WTC11 (cell line): ENCODE measurements at regions not wholly inside any gene's neighbourhood (a gene's known extent, or its start where the extent isn't known, plus 50 kb on each side); places are given as distances from the start of the nearest gene placed in this dataset.

Source experiments
- ATF2 ChIP-seq: sonication (generic); formaldehyde crosslinking; IDR thresholded peaks from 2 replicates; pipeline ENCODE4 v1.8.1; 2022; ENCODE audit warnings: low read depth, missing genetic modification reagents, borderline replicate concordance
- ATF3 ChIP-seq: sonication (generic); formaldehyde crosslinking; conservative IDR thresholded peaks from 2 replicates; pipeline ENCODE4 v1.8.1; 2022; ENCODE audit warnings: mild to moderate bottlenecking, missing genetic modification reagents
- CREB1 ChIP-seq: sonication (generic); formaldehyde crosslinking; IDR thresholded peaks from 2 replicates; pipeline ENCODE4 v1.8.0; 2023; ENCODE audit warnings: mild to moderate bottlenecking, missing genetic modification reagents
- CTCF ChIP-seq: fragments of 200-600 bp; IDR thresholded peaks from 2 replicates; pipeline ENCODE4 v1.8.0; 2022; ENCODE audit warnings: antibody characterized with exemption
- GTF2I ChIP-seq: fragments of 250-450 bp; sonication (Bioruptor Pico); conservative IDR thresholded peaks from 2 replicates; pipeline ENCODE4 v1.4.0; 2021; ENCODE audit warnings: mild to moderate bottlenecking
- JUN ChIP-seq: sonication (generic); formaldehyde crosslinking; IDR thresholded peaks from 2 replicates; pipeline ENCODE4 v1.8.0; 2023; ENCODE audit warnings: mild to moderate bottlenecking, missing genetic modification reagents
- MAX ChIP-seq: sonication (generic); formaldehyde crosslinking; IDR thresholded peaks from 2 replicates; pipeline ENCODE4 v1.8.0; 2022; ENCODE audit warnings: mild to moderate bottlenecking, missing genetic modification reagents
- NR3C1 ChIP-seq: sonication (generic); formaldehyde crosslinking; conservative IDR thresholded peaks from 2 replicates; pipeline ENCODE4 v1.8.1; 2023; ENCODE audit warnings: low read depth, mild to moderate bottlenecking, missing genetic modification reagents
- PRDM15 ChIP-seq: sonication (generic); formaldehyde crosslinking; IDR thresholded peaks from 2 replicates; pipeline ENCODE4 v1.8.0; 2022; ENCODE audit warnings: missing genetic modification reagents
- STAT6 ChIP-seq: sonication (generic); formaldehyde crosslinking; conservative IDR thresholded peaks from 2 replicates; pipeline ENCODE4 v1.8.1; 2023; ENCODE audit warnings: mild to moderate bottlenecking, low read depth, missing genetic modification reagents, moderate library complexity
- ZMAT4 ChIP-seq: fragments of 250-450 bp; sonication (Bioruptor Pico); IDR thresholded peaks from 2 replicates; pipeline ENCODE4 v1.9.0; 2021; ENCODE audit warnings: mild to moderate bottlenecking
- ZNF423 ChIP-seq: fragments of 250-450 bp; sonication (Bioruptor Pico); IDR thresholded peaks from 2 replicates; pipeline ENCODE4 v2.1.2; 2022; ENCODE audit warnings: mild to moderate bottlenecking, moderate library complexity

- TF ChIP-seq ZMAT4 (CRISPR knock-in tag) = no peak
- TF ChIP-seq PRDM15 (CRISPR knock-in tag) = no peak
- no peak for TF ChIP-seq CTCF
- TF ChIP-seq CREB1 (CRISPR knock-in tag) = no peak
- TF ChIP-seq MAX (CRISPR knock-in tag) = no peak
- TF ChIP-seq ZNF423 (CRISPR knock-in tag) = no peak
- TF ChIP-seq ATF2 (CRISPR knock-in tag) = no peak
- TF ChIP-seq NR3C1 (CRISPR knock-in tag) = no peak
- no peak for TF ChIP-seq STAT6 (CRISPR knock-in tag)
- TF ChIP-seq JUN (CRISPR knock-in tag) = no peak
- TF ChIP-seq ATF3 (CRISPR knock-in tag) = no peak
- 0 out of 2 replicates have a peak, but pooled peaks have one; percentile 2 for TF ChIP-seq GTF2I (CRISPR knock-in tag)
Observed at GRCh38 chr1:22317920-22318243, 133.8 kb upstream of the ZBTB40 start.
